Suprapubic skin (tissue), 4 donors: ENCODE measurements at regions not wholly inside any gene's neighbourhood (a gene's known extent, or its start where the extent isn't known, plus 50 kb on each side); places are given as distances from the start of the nearest gene placed in this dataset.

Experiments used
- DNase-seq, 2 donors: peaks; one replicate each; pipeline ENCODE4 v3.0.0-alpha.2; 2019; ENCODE audit warnings: low spot score in 2 of 2
- H3K27ac ChIP-seq: fragments of 200-600 bp; sonication (generic); one replicate; pipeline ENCODE4 v1.5.1; 2019
- H3K27me3 ChIP-seq: fragments of 200-600 bp; sonication (generic); one replicate; pipeline ENCODE4 v1.5.1; 2019
- H3K36me3 ChIP-seq: fragments of 200-600 bp; sonication (generic); one replicate; pipeline ENCODE4 v1.5.1; 2019
- H3K4me1 ChIP-seq: fragments of 200-600 bp; sonication (generic); one replicate; pipeline ENCODE4 v1.5.1; 2019
- H3K4me3 ChIP-seq: fragments of 200-600 bp; sonication (generic); one replicate; pipeline ENCODE4 v1.5.1; 2019; ENCODE audit warnings: mild to moderate bottlenecking
- H3K9me3 ChIP-seq: fragments of 200-600 bp; sonication (generic); one replicate; pipeline ENCODE4 v1.5.1; 2019
- CTCF ChIP-seq, 2 donors: fragments of 200-600 bp in 1 of 2; fragments of 450-650 bp in 1 of 2; sonication (generic) in 1 of 2; IDR thresholded peaks; one replicate each; pipeline ENCODE4 v1.5.1; 2016 to 2019; ENCODE audit warnings: antibody characterized with exemption in 2 of 2, mild to moderate bottlenecking in 1 of 2, moderate library complexity in 1 of 2
- EP300 ChIP-seq: sonication (generic); formaldehyde crosslinking; IDR thresholded peaks from one replicate; pipeline ENCODE4 v1.6.1; 2017; ENCODE audit warnings: antibody characterized with exemption
- POLR2A ChIP-seq, 2 donors: fragments of 450-650 bp; IDR thresholded peaks; one replicate each; pipeline ENCODE4 v1.6.1; 2017; ENCODE audit warnings: antibody characterized with exemption in 2 of 2, mild to moderate bottlenecking in 2 of 2, moderate library complexity in 2 of 2
- POLR2AphosphoS5 ChIP-seq, 3 donors: sonication (generic); formaldehyde crosslinking; IDR thresholded peaks; one replicate each; pipeline ENCODE4 v1.6.1; 2017; ENCODE audit warnings: antibody characterized with exemption in 3 of 3
- WGBS: methylation state at CpG from one replicate; pipeline ENCODE4 v1.1.5; 2018; 5-methylcytosine and 5-hydroxymethylcytosine counted together

GRCh38 chr16:13833515-13833914 lies 86.4 kb upstream of the ERCC4 start:
- no peaks in the 10 kb centered on the region for H3K27me3 ChIP-seq
- no peak overlapping the region for H3K27ac ChIP-seq
- H3K4me1 ChIP-seq: no peaks in the 10 kb centered on the region
- no peaks in the 10 kb centered on the region for H3K9me3 ChIP-seq
- TF ChIP-seq CTCF (IDR thresholded peaks at IDR 0.05) (no peak), EP300 (no peak), POLR2A (IDR thresholded peaks at IDR 0.05) (no peak), POLR2AphosphoS5 (IDR thresholded peaks at IDR 0.05) (no peak)
- H3K4me3 ChIP-seq: no peak overlapping the region
- 66% methylated on average over 2 of the region's 2 CpGs for WGBS
- no peaks in the 10 kb centered on the region for H3K36me3 ChIP-seq
- no peak for DNase-seq

- TF ChIP-seq CTCF (IDR thresholded peaks at IDR 0.05) (no peak), POLR2AphosphoS5 (IDR thresholded peaks at IDR 0.05) (no peak), POLR2A (IDR thresholded peaks at IDR 0.05) (no peak), EP300 (no peak)
- H3K4me3 ChIP-seq: no peak overlapping the region
- no peaks in the 10 kb centered on the region for H3K36me3 ChIP-seq
- no peaks in the 10 kb centered on the region for H3K9me3 ChIP-seq
- H3K27me3 ChIP-seq: no peaks in the 10 kb centered on the region
- no peak for DNase-seq
- H3K27ac ChIP-seq: no peak overlapping the region
- 73% methylated on average over 4 of the region's 4 CpGs for WGBS
- no peaks in the 10 kb centered on the region for H3K4me1 ChIP-seq
Observed at GRCh38 chr16:13835387-13835786, 84.6 kb upstream of the ERCC4 start.

- no peak for DNase-seq
- Histone ChIP-seq H3K27me3 (no peaks in the 10 kb centered on the region), H3K4me1 (no peaks in the 10 kb centered on the region), H3K9me3 (no peaks in the 10 kb centered on the region), H3K27ac (no peak overlapping the region), H3K4me3 (no peak overlapping the region), H3K36me3 (no peaks in the 10 kb centered on the region)
- 87% methylated on average over 13 of the region's 13 CpGs for WGBS
- TF ChIP-seq CTCF (IDR thresholded peaks at IDR 0.05) (no peak), EP300 (no peak), POLR2AphosphoS5 (IDR thresholded peaks at IDR 0.05) (no peak), POLR2A (IDR thresholded peaks at IDR 0.05) (no peak)
Observed at GRCh38 chr16:13835935-13836730, 83.8 kb upstream of the ERCC4 start.

GRCh38 chr16:13838401-13839190 lies 81.4 kb upstream of the ERCC4 start:
- WGBS: 78% methylated on average over 16 of the region's 16 CpGs
- H3K4me3 ChIP-seq: no peak overlapping the region
- no peak for DNase-seq
- H3K4me1 ChIP-seq: no peaks in the 10 kb centered on the region
- H3K36me3 ChIP-seq: no peaks in the 10 kb centered on the region
- H3K9me3 ChIP-seq: no peaks in the 10 kb centered on the region
- no peaks in the 10 kb centered on the region for H3K27me3 ChIP-seq
- H3K27ac ChIP-seq: no peak overlapping the region
- TF ChIP-seq EP300 (no peak), CTCF (IDR thresholded peaks at IDR 0.05) (no peak), POLR2A (IDR thresholded peaks at IDR 0.05) (no peak), POLR2AphosphoS5 (IDR thresholded peaks at IDR 0.05) (no peak)

GRCh38 chr16:13839577-13839976 lies 80.4 kb upstream of the ERCC4 start:
- H3K27ac ChIP-seq: no peak overlapping the region
- no peaks in the 10 kb centered on the region for H3K36me3 ChIP-seq
- WGBS: 89% methylated on average over 3 of the region's 3 CpGs
- H3K4me1 ChIP-seq: no peaks in the 10 kb centered on the region
- H3K4me3 ChIP-seq: no peak overlapping the region
- H3K27me3 ChIP-seq: no peaks in the 10 kb centered on the region
- TF ChIP-seq POLR2AphosphoS5 (IDR thresholded peaks at IDR 0.05) (no peak), CTCF (IDR thresholded peaks at IDR 0.05) (no peak), EP300 (no peak), POLR2A (IDR thresholded peaks at IDR 0.05) (no peak)
- no peak for DNase-seq
- no peaks in the 10 kb centered on the region for H3K9me3 ChIP-seq
